ENCODE measurements at regions not wholly inside any gene's neighbourhood (a gene's known extent, or its start where the extent isn't known, plus 50 kb on each side); places are given as distances from the start of the nearest gene placed in this dataset.

GRCh38 chr4:175450446-175450845 is 361.6 kb downstream of the GPM6A start:
- no peak for DNase-seq

- no peak for DNase-seq
Observed at GRCh38 chr4:175451238-175451965, 360.7 kb downstream of the GPM6A start.

GRCh38 chr4:175453456-175453855 is 358.6 kb downstream of the GPM6A start:
- DNase-seq: no peak

GRCh38 chr4:175456131-175456530 is 355.9 kb downstream of the GPM6A start:
- no peak for DNase-seq

- DNase-seq: no peak
Observed at GRCh38 chr4:175457956-175458355, 354.1 kb downstream of the GPM6A start.

- no peak for DNase-seq
Observed at GRCh38 chr4:175459571-175459970, 352.5 kb downstream of the GPM6A start.

- DNase-seq: no peak
Observed at GRCh38 chr4:175460414-175460813, 351.6 kb downstream of the GPM6A start.

GRCh38 chr4:175469514-175469913 is 342.6 kb downstream of the GPM6A start:
- no peak for DNase-seq

- no peak for DNase-seq
Observed at GRCh38 chr4:175470131-175470530, 341.9 kb downstream of the GPM6A start.

- DNase-seq: no peak
Observed at GRCh38 chr4:175480404-175480803, 331.7 kb downstream of the GPM6A start.

GRCh38 chr4:175499735-175500352 is 312.2 kb downstream of the GPM6A start:
- no peak for DNase-seq

GRCh38 chr4:175504318-175504717 is 307.7 kb downstream of the GPM6A start:
- DNase-seq: no peak

- DNase-seq: no peak
Observed at GRCh38 chr4:175509320-175509719, 302.7 kb downstream of the GPM6A start.

- DNase-seq: no peak
Observed at GRCh38 chr4:175511861-175512260, 300.2 kb downstream of the GPM6A start.

GRCh38 chr4:175514174-175514573 is 297.9 kb downstream of the GPM6A start:
- no peak for DNase-seq

- no peak for DNase-seq
Observed at GRCh38 chr4:175530655-175531054, 281.4 kb downstream of the GPM6A start.

GRCh38 chr4:175531405-175532091 is 280.5 kb downstream of the GPM6A start:
- no peak for DNase-seq

GRCh38 chr4:175536852-175537453 is 275.1 kb downstream of the GPM6A start:
- DNase-seq: peak; percentile 4

- DNase-seq: no peak
Observed at GRCh38 chr4:175539498-175539897, 272.6 kb downstream of the GPM6A start.

GRCh38 chr4:175540151-175540550 is 271.9 kb downstream of the GPM6A start:
- no peak for DNase-seq

- DNase-seq: no peak
Observed at GRCh38 chr4:175540732-175541131, 271.3 kb downstream of the GPM6A start.

GRCh38 chr4:175542786-175543185 is 269.3 kb downstream of the GPM6A start:
- no peak for DNase-seq

- no peak for DNase-seq
Observed at GRCh38 chr4:175559126-175559525, 252.9 kb downstream of the GPM6A start.

- DNase-seq: no peak
Observed at GRCh38 chr4:175559526-175559925, 252.5 kb downstream of the GPM6A start.

Data from dermis blood vessel endothelial cell (primary cell).